ENCODE measurements at regions not wholly inside any gene's neighbourhood (a gene's known extent, or its start where the extent isn't known, plus 50 kb on each side); places are given as distances from the start of the nearest gene placed in this dataset.
"Not testable (repeated sequence)": the region's sequence is repeated elsewhere in the genome, so short reads cannot be mapped to it uniquely, and the experiment has no call there.

DNA sequence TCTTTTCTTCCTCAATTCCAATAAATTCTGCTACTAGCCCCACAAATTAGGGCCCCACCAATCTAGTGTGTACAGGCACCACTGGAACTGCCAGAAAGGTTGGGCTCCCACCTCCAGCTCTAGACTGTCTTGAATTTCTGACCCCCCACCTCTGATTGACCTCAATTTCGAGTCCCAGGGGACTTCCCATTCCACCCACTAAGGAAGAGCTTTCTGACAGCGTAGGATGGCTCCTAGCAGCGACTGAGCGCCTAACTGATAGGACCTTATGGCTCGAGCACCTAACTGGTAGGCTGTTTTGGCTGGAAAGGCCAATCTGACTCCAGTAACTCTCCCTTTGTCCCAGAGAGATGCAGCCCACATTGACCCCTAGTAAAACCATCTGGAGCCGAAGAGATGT is 171.6 kb upstream of the ZNF184 start:
- DNase-seq (ENCODE audit: low read depth): no peak

GRCh38 chr6:27642744-27643456 is 170.0 kb upstream of the ZNF184 start:
- no peak for DNase-seq (ENCODE audit: low read depth)
- TF ChIP-seq CTCF (conservative IDR thresholded peaks at IDR 0.05; ENCODE audit: low read depth, low read length): no peak
- H3K4me3 ChIP-seq (ENCODE audit: low read depth, low read length): no peak overlapping the region

More for the DNA sequence above, 171.6 kb upstream of the ZNF184 start:
- TF ChIP-seq CTCF (conservative IDR thresholded peaks at IDR 0.05; ENCODE audit: low read depth, low read length): no peak
- H3K4me3 ChIP-seq (ENCODE audit: low read depth, low read length): no peak overlapping the region

GRCh38 chr6:27635886-27636285 is 163.0 kb upstream of the ZNF184 start:
- H3K4me3 ChIP-seq (ENCODE audit: low read depth, low read length); DNase-seq (ENCODE audit: low read depth): not testable (repeated sequence)

DNA sequence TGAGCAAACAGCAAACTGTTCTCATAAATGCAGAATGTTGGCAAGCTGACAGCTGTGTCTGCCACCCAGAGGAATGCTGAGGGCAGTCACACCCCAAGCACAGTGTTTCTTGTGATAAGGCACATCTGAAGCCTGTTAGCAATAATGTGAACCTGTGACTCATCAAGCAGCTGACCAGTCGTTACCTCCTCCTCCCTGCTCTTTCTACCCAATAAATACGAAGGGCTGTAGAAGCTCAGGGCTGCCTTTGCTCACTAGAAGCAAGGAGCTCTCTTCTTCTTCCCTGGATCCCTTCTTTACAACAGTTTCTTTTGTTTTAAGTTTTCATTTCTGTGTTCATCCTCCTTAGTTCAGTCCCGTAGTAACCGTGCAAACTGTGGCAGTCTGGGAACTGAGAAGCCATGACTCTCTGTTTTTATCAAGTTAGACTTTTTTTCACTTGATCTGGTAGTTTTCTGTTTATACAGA is 160.3 kb upstream of the ZNF184 start:
- DNase-seq (ENCODE audit: low read depth); H3K4me3 ChIP-seq (ENCODE audit: low read depth, low read length): not testable (repeated sequence)

GRCh38 chr6:27631609-27631916 is 158.7 kb upstream of the ZNF184 start:
- TF ChIP-seq CTCF (conservative IDR thresholded peaks at IDR 0.05; ENCODE audit: low read depth, low read length): no peak
- H3K4me3 ChIP-seq (ENCODE audit: low read depth, low read length): no peak overlapping the region

DNA sequence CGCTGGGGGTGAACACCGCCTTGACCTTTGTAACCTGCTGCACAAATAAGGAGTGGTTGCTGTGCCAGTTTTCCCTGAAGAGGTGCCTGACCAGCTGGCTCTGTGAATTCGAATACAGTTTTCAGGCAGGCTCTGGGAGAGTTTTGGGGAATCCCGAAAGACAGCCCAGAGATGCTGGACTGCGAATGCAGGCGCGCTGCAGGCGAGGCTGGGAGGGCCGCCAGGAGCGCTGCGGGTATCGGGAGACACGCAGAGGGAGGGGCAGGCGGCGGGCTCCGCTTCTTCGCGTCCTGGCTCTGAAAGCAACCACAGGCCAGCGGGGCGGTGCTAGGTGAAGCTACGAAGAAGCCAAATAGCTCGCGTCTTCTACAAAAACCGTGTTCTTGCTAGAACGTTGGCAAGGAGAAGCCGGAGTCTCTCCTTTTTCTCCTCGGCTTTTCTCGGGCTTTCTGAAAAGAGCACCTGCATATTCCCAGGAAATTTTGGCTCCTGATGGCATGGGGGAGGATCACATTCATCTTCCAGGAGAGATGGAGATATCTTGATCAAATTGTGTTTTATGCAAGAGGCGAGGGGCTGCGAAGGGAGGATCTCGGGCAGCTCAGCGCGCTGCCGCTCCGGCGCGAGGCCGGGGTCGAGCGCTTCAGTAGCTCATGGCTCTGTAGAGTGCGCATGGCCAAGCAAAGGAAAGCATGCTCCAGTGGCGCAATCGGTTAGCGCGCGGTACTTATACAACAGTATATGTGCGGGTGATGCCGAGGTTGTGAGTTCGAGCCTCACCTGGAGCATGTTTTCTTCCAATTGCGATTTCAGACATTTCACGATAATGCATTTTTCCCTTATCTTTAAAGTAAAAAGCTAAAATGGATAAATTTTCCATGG is 158.1 kb upstream of the ZNF184 start:
- peak; percentile 73 for DNase-seq (ENCODE audit: low read depth)
- peak overlapping the region; percentile 48 for H3K4me3 ChIP-seq (ENCODE audit: low read depth, low read length)
- TF ChIP-seq CTCF (conservative IDR thresholded peaks at IDR 0.05; ENCODE audit: low read depth, low read length): peak; percentile 37

More at GRCh38 chr6:27631609-27631916, 158.7 kb upstream of the ZNF184 start:
- DNase-seq (ENCODE audit: low read depth): no peak

GRCh38 chr6:27624694-27625262 is 151.9 kb upstream of the ZNF184 start:
- TF ChIP-seq CTCF (conservative IDR thresholded peaks at IDR 0.05; ENCODE audit: low read depth, low read length): no peak
- no peak overlapping the region for H3K4me3 ChIP-seq (ENCODE audit: low read depth, low read length)
- no peak for DNase-seq (ENCODE audit: low read depth)

Measured in choroid plexus epithelial cell (primary cell).